GM12873 (cell line): ENCODE measurements at regions not wholly inside any gene's neighbourhood (a gene's known extent, or its start where the extent isn't known, plus 50 kb on each side); places are given as distances from the start of the nearest gene placed in this dataset.

Source experiments
- CTCF ChIP-seq: IDR thresholded peaks from 2 replicates; pipeline ENCODE4 v1.5.1; 2012; ENCODE audit warnings: low read depth, mild to moderate bottlenecking, moderate library complexity, low read length, control low read depth; ENCODE audit not compliant: insufficient read depth; ENCODE audit errors: missing control alignments

- TF ChIP-seq CTCF: no peak
Observed at GRCh38 chr10:120375666-120376065, 81.4 kb upstream of the PLPP4 start.

- no peak for TF ChIP-seq CTCF
Observed at GRCh38 chr10:120381931-120382330, 75.1 kb upstream of the PLPP4 start.

GRCh38 chr10:120382360-120382759, 74.7 kb upstream of the PLPP4 start:
- no peak for TF ChIP-seq CTCF

GRCh38 chr10:120385992-120386391, 71.0 kb upstream of the PLPP4 start:
- no peak for TF ChIP-seq CTCF

GRCh38 chr10:120386896-120387295, 70.1 kb upstream of the PLPP4 start:
- TF ChIP-seq CTCF: no peak

GRCh38 chr10:120387326-120387725, 69.7 kb upstream of the PLPP4 start:
- TF ChIP-seq CTCF: no peak

GRCh38 chr10:120392245-120392644, 64.8 kb upstream of the PLPP4 start:
- TF ChIP-seq CTCF: no peak

GRCh38 chr10:120392671-120393079, 64.4 kb upstream of the PLPP4 start:
- no peak for TF ChIP-seq CTCF
